HG02759 (cell line): ENCODE measurements at regions not wholly inside any gene's neighbourhood (a gene's known extent, or its start where the extent isn't known, plus 50 kb on each side); places are given as distances from the start of the nearest gene placed in this dataset.

Source experiments
- ATAC-seq: cut with Tn5 transposase; IDR thresholded peaks from one replicate; pipeline ENCODE4 v1.9.1; 2021; ENCODE audit warnings: mild to moderate bottlenecking, moderate library complexity; ENCODE audit not compliant: unreplicated experiment

- no peak for ATAC-seq
Observed at GRCh38 chr11:104830508-104830907, 67.8 kb downstream of the CASP12 start.

- no peak for ATAC-seq
Observed at GRCh38 chr11:104830080-104830479, 68.2 kb downstream of the CASP12 start.

- ATAC-seq = no peak
Observed at GRCh38 chr11:104826772-104827171, 71.5 kb downstream of the CASP12 start.

GRCh38 chr11:104823657-104824056 is 74.6 kb downstream of the CASP12 start:
- ATAC-seq = no peak

GRCh38 chr11:104820431-104820830 is 77.8 kb downstream of the CASP12 start:
- no peak for ATAC-seq

GRCh38 chr11:104819603-104820002 is 78.7 kb downstream of the CASP12 start:
- no peak for ATAC-seq

GRCh38 chr11:104819107-104819506 is 79.2 kb downstream of the CASP12 start:
- no peak for ATAC-seq

GRCh38 chr11:104817973-104818372 is 80.3 kb downstream of the CASP12 start:
- ATAC-seq = no peak

GRCh38 chr11:104813532-104813931 is 84.7 kb downstream of the CASP12 start:
- no peak for ATAC-seq

- no peak for ATAC-seq
Observed at GRCh38 chr11:104812103-104812788, 86.0 kb downstream of the CASP12 start.

- ATAC-seq = no peak
Observed at GRCh38 chr11:104803776-104804175, 94.5 kb downstream of the CASP12 start.

GRCh38 chr11:104799251-104799650 is 99.0 kb downstream of the CASP12 start:
- ATAC-seq = peak; percentile 82

GRCh38 chr11:104798789-104799188 is 99.5 kb downstream of the CASP12 start:
- ATAC-seq = peak; percentile 44

GRCh38 chr11:104796301-104796700 is 102.0 kb downstream of the CASP12 start:
- ATAC-seq = no peak

GRCh38 chr11:104795501-104796213 is 102.6 kb downstream of the CASP12 start:
- no peak for ATAC-seq

- ATAC-seq = no peak
Observed at GRCh38 chr11:104792861-104793260, 105.4 kb downstream of the CASP12 start.

GRCh38 chr11:104791896-104792295 is 106.4 kb downstream of the CASP12 start:
- no peak for ATAC-seq

- no peak for ATAC-seq
Observed at GRCh38 chr11:104784684-104785460, 113.4 kb downstream of the CASP12 start.

- no peak for ATAC-seq
Observed at GRCh38 chr11:104783241-104783640, 115.0 kb downstream of the CASP12 start.

- ATAC-seq = no peak
Observed at GRCh38 chr11:104782377-104782754, 115.9 kb downstream of the CASP12 start.

GRCh38 chr11:104781719-104782376 is 116.4 kb downstream of the CASP12 start:
- ATAC-seq = no peak
